Keratinocyte (primary cell): ENCODE measurements at regions not wholly inside any gene's neighbourhood (a gene's known extent, or its start where the extent isn't known, plus 50 kb on each side); places are given as distances from the start of the nearest gene placed in this dataset.

Experiments used
- EZH2 ChIP-seq: IDR thresholded peaks from one replicate; pipeline ENCODE4 v1.6.1; 2012; ENCODE audit warnings: inconsistent platforms, mild to moderate bottlenecking, low read length, moderate library complexity
- TF ChIP-seq, protein P1 (sequence below), 3 experiments: IDR thresholded peaks in 1 of 3; conservative IDR thresholded peaks in 1 of 3; optimal IDR thresholded peaks in 1 of 3; 2 replicates in 2 of 3; 3 replicates in 1 of 3; pipeline versions ENCODE3 to v1.5.1; 2011; ENCODE audit warnings: low read length in 3 of 3, mild to moderate bottlenecking in 3 of 3, moderate library complexity in 2 of 3, control low read depth in 1 of 3, inconsistent platforms in 1 of 3; ENCODE audit not compliant: insufficient read depth in 2 of 3; ENCODE audit errors: extremely low read depth in 1 of 3

DNA sequence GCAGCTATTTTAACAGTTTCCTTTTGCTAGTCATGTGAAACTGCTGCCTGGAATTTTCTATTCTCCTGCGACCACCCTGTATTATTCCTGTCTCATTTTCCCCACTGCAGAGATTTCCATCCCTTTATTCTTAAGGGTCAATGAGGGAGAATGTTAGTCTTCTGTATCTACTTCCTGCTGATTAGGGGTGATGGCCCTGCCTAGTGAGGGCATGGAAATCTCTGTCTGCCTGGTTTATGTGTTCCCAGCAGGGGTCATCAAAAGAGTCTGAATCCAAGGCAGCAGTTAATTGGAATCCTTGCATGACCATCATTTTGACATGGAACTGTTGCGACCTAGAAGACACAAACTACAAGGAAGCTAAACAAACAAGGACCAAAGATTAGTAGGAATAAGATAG lies 325.2 kb downstream of the PLPP3 start:
- TF ChIP-seq, protein P1, sequence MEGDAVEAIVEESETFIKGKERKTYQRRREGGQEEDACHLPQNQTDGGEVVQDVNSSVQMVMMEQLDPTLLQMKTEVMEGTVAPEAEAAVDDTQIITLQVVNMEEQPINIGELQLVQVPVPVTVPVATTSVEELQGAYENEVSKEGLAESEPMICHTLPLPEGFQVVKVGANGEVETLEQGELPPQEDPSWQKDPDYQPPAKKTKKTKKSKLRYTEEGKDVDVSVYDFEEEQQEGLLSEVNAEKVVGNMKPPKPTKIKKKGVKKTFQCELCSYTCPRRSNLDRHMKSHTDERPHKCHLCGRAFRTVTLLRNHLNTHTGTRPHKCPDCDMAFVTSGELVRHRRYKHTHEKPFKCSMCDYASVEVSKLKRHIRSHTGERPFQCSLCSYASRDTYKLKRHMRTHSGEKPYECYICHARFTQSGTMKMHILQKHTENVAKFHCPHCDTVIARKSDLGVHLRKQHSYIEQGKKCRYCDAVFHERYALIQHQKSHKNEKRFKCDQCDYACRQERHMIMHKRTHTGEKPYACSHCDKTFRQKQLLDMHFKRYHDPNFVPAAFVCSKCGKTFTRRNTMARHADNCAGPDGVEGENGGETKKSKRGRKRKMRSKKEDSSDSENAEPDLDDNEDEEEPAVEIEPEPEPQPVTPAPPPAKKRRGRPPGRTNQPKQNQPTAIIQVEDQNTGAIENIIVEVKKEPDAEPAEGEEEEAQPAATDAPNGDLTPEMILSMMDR (optimal IDR thresholded peaks at IDR 0.05 in 1 of 3, IDR thresholded peaks at IDR 0.05 in 1 of 3, conservative IDR thresholded peaks at IDR 0.05 in 1 of 3; ENCODE audit: extremely low read depth in 1 of 3, insufficient read depth in 2 of 3, low read length in 3 of 3) = no peak
- no peak for TF ChIP-seq EZH2
